Ishikawa (cell line): ENCODE measurements at regions not wholly inside any gene's neighbourhood (a gene's known extent, or its start where the extent isn't known, plus 50 kb on each side); places are given as distances from the start of the nearest gene placed in this dataset.

ENCODE experiments used
- CEBPB ChIP-seq: IDR thresholded peaks from 2 replicates; pipeline ENCODE4 v1.6.1; 2012
- CREB1 ChIP-seq: IDR thresholded peaks from 2 replicates; pipeline ENCODE4 v1.6.1; 2012; ENCODE audit warnings: low read depth
- EGR1 ChIP-seq: IDR thresholded peaks from 2 replicates; pipeline ENCODE4 v1.6.1; 2012
- EP300 ChIP-seq: IDR thresholded peaks from 2 replicates; pipeline ENCODE4 v1.6.1; 2012; ENCODE audit warnings: borderline replicate concordance
- FOXM1 ChIP-seq: IDR thresholded peaks from 2 replicates; pipeline ENCODE4 v1.6.1; 2012; ENCODE audit warnings: low read depth, borderline replicate concordance
- NFIC ChIP-seq: IDR thresholded peaks from 2 replicates; pipeline ENCODE4 v1.6.1; 2012
- RAD21 ChIP-seq: IDR thresholded peaks from 2 replicates; pipeline ENCODE4 v1.6.1; 2012; ENCODE audit warnings: low read depth
- TAF1 ChIP-seq: IDR thresholded peaks from 2 replicates; pipeline ENCODE4 v1.6.1; 2012; ENCODE audit warnings: low read depth, mild to moderate bottlenecking
- TCF12 ChIP-seq: IDR thresholded peaks from 2 replicates; pipeline ENCODE4 v1.6.1; 2012; ENCODE audit warnings: low read depth
- TEAD4 ChIP-seq: IDR thresholded peaks from 2 replicates; pipeline ENCODE4 v1.6.1; 2012
- YY1 ChIP-seq: IDR thresholded peaks from 2 replicates; pipeline ENCODE4 v1.6.1; 2012; ENCODE audit warnings: low read depth
- ZBTB7A ChIP-seq: IDR thresholded peaks from 2 replicates; pipeline ENCODE4 v1.6.1; 2012; ENCODE audit warnings: low read depth
- TF ChIP-seq, protein P1 (sequence below): IDR thresholded peaks from 2 replicates; pipeline ENCODE4 v1.6.1; 2012
- TF ChIP-seq, protein P2 (sequence below): IDR thresholded peaks from 2 replicates; pipeline ENCODE4 v1.6.1; 2012; ENCODE audit warnings: low read depth, mild to moderate bottlenecking
- TF ChIP-seq, protein P3 (sequence below): IDR thresholded peaks from 2 replicates; pipeline ENCODE4 v1.6.1; 2012

DNA sequence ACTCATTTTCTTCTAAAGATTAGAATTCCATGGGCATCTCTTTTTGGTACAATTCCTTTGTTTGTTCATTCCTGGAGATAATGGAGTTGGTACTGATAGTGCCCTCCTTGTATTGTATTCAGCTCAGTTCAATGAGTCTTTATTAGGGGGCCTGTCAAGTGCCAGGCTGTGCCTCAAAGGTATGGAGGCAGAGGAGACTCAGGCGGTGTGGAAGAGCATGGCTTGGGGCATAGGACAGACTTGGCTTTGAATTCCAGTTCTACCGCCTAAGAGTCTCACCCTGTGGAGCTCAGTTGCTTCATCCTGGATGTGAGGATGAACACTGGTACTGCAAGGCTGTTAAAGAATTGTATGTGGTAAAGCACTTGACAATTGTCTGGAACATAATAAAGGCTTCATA is 196.6 kb upstream of the IL12A start:
- TF ChIP-seq YY1: no peak
- no peak for TF ChIP-seq TCF12
- no peak for TF ChIP-seq CREB1
- no peak for TF ChIP-seq EP300
- TF ChIP-seq RAD21: no peak
- TF ChIP-seq CEBPB: no peak
- TF ChIP-seq, protein P1, sequence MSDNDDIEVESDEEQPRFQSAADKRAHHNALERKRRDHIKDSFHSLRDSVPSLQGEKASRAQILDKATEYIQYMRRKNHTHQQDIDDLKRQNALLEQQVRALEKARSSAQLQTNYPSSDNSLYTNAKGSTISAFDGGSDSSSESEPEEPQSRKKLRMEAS: no peak
- no peak for TF ChIP-seq TAF1
- TF ChIP-seq EGR1: no peak
- TF ChIP-seq, protein P2, sequence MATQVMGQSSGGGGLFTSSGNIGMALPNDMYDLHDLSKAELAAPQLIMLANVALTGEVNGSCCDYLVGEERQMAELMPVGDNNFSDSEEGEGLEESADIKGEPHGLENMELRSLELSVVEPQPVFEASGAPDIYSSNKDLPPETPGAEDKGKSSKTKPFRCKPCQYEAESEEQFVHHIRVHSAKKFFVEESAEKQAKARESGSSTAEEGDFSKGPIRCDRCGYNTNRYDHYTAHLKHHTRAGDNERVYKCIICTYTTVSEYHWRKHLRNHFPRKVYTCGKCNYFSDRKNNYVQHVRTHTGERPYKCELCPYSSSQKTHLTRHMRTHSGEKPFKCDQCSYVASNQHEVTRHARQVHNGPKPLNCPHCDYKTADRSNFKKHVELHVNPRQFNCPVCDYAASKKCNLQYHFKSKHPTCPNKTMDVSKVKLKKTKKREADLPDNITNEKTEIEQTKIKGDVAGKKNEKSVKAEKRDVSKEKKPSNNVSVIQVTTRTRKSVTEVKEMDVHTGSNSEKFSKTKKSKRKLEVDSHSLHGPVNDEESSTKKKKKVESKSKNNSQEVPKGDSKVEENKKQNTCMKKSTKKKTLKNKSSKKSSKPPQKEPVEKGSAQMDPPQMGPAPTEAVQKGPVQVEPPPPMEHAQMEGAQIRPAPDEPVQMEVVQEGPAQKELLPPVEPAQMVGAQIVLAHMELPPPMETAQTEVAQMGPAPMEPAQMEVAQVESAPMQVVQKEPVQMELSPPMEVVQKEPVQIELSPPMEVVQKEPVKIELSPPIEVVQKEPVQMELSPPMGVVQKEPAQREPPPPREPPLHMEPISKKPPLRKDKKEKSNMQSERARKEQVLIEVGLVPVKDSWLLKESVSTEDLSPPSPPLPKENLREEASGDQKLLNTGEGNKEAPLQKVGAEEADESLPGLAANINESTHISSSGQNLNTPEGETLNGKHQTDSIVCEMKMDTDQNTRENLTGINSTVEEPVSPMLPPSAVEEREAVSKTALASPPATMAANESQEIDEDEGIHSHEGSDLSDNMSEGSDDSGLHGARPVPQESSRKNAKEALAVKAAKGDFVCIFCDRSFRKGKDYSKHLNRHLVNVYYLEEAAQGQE: no peak
- TF ChIP-seq ZBTB7A: no peak
- TF ChIP-seq FOXM1: no peak
- TF ChIP-seq TEAD4: no peak
- no peak for TF ChIP-seq NFIC
- TF ChIP-seq, protein P3, sequence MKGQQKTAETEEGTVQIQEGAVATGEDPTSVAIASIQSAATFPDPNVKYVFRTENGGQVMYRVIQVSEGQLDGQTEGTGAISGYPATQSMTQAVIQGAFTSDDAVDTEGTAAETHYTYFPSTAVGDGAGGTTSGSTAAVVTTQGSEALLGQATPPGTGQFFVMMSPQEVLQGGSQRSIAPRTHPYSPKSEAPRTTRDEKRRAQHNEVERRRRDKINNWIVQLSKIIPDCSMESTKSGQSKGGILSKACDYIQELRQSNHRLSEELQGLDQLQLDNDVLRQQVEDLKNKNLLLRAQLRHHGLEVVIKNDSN: no peak

DNA sequence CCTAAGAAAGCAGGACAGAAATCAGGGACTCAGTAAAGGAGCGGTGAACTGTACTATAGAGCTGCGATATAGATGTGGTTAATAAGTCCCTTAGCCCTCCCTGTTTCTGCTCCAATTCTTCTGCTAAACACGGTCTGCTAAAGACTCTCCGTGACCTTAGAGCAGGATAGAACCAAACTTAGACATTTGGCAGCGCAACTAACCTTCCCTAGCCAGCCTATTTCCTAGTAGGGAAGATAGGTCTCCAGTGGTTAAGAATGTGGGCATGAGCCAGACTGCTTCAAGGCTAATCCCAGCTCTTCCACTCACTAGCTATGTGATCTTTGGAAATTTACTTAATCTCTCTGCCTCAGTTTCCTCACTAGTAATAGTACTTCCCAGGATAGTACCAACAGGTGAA is 193.6 kb upstream of the IL12A start:
- TF ChIP-seq TCF12 (no peak), TEAD4 (no peak), CEBPB (no peak), ZBTB7A (no peak), FOXM1 (no peak), EP300 (no peak)
- TF ChIP-seq, protein P1: no peak

DNA sequence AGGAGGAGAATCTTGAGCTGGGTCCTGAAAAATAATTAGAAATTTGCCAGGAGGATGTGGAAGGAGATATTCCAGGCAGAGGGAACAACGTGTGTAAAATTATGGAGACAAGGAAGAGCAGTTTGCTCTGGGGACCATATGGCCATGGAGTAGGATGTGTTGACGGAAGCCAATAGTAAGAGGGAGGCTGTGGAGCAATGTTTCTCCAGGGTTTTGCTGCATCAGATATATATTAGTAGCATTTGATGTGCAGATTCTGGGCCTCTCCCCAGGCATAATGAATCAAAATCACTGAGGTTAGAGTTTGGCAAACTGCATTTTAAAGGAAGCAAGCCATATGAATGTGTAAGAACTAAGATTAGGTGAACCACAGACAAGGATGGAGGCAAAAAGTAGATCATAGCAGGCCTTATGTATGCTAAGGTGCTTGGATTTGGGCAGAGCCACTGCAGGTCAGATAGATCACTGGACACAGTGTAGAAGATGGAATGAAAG is 192.9 kb upstream of the IL12A start:
- TF ChIP-seq FOXM1 (no peak), TAF1 (no peak), YY1 (no peak), TCF12 (no peak), RAD21 (no peak), EP300 (no peak), TEAD4 (no peak), CREB1 (no peak), CEBPB (no peak)
- TF ChIP-seq, protein P1: no peak
- TF ChIP-seq, protein P3: no peak
- TF ChIP-seq, protein P2: no peak

DNA sequence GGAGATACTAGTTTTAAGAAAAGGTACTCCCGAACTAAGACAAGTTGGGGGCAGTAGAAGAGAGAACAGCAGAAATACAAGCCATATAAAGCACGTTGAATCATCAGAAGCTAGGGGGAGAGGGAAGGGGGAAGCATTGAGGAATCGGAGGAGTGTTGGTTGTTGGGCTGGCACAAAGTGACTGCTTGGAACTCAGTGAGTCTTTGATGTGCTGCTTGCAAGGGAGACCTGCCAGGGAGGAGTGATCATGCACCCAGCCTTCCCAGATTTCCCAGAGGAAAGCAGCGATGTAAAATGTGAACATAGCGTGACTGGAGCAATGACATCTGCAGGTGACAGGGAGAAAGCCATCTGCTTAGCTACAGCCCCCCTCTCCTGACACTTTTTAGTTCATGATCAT is 192.4 kb upstream of the IL12A start:
- TF ChIP-seq, protein P1: no peak
- TF ChIP-seq ZBTB7A (no peak), NFIC (no peak), CEBPB (no peak), FOXM1 (no peak), TEAD4 (no peak), CREB1 (no peak), TCF12 (no peak), EGR1 (no peak), EP300 (no peak), TAF1 (no peak), YY1 (no peak), RAD21 (no peak)
- TF ChIP-seq, protein P3: no peak
- TF ChIP-seq, protein P2: no peak
